Activated CD4-positive, alpha-beta T cell treated with anti-CD3 and anti-CD28 coated beads, Interleukin-2, amount 10 ng/mL, durations not matched to agents 24 days and 14 days (primary cell): ENCODE measurements at regions not wholly inside any gene's neighbourhood (a gene's known extent, or its start where the extent isn't known, plus 50 kb on each side); places are given as distances from the start of the nearest gene placed in this dataset.

Source experiments
- DNase-seq: peaks from one replicate; pipeline ENCODE4 v3.0.0; 2022
- H3K27ac Mint-ChIP-seq: one replicate; pipeline ENCODE4 v1.8.0; 2022; ENCODE audit warnings: mild to moderate bottlenecking, mixed read lengths
- H3K27me3 Mint-ChIP-seq: one replicate; pipeline ENCODE4 v1.8.0; 2022; ENCODE audit warnings: mixed read lengths
- H3K36me3 Mint-ChIP-seq: one replicate; pipeline ENCODE4 v1.8.0; 2022; ENCODE audit warnings: low read depth, mild to moderate bottlenecking, mixed read lengths
- H3K4me1 Mint-ChIP-seq: one replicate; pipeline ENCODE4 v1.8.0; 2021; ENCODE audit warnings: mixed read lengths
- H3K4me3 Mint-ChIP-seq: one replicate; pipeline ENCODE4 v1.8.0; 2022; ENCODE audit warnings: mild to moderate bottlenecking, moderate library complexity, mixed read lengths
- H3K9me3 Mint-ChIP-seq: one replicate; pipeline ENCODE4 v1.8.0; 2021; ENCODE audit warnings: mixed read lengths
- intact Hi-C: fragments of 100-400 bp; cut with micrococcal nuclease; formaldehyde crosslinking; loops from one replicate; pipeline ENCODE4 v1.15.1; 2023

GRCh38 chr5:97929383-97929782 lies 746.3 kb upstream of the RIOK2 start:
- Mint-ChIP-seq H3K27ac (no peak overlapping the region), H3K9me3 (no peaks in the 10 kb centered on the region), H3K36me3 (no peaks in the 10 kb centered on the region), H3K4me3 (no peak overlapping the region), H3K4me1 (no peaks in the 10 kb centered on the region), H3K27me3 (no peaks in the 10 kb centered on the region)
- intact Hi-C loops = no loop called here
- no peak for DNase-seq

- DNase-seq = no peak
- Mint-ChIP-seq H3K36me3 (no peaks in the 10 kb centered on the region), H3K9me3 (no peaks in the 10 kb centered on the region), H3K4me3 (no peak overlapping the region), H3K27ac (no peak overlapping the region), H3K4me1 (no peaks in the 10 kb centered on the region), H3K27me3 (no peaks in the 10 kb centered on the region)
- intact Hi-C loops = no loop called here
Measured at GRCh38 chr5:97931829-97932228, 748.8 kb upstream of the RIOK2 start.

GRCh38 chr5:97936231-97936630 lies 753.2 kb upstream of the RIOK2 start:
- no peak overlapping the region for H3K4me3 Mint-ChIP-seq
- H3K36me3 Mint-ChIP-seq = no peaks in the 10 kb centered on the region
- H3K27ac Mint-ChIP-seq = no peak overlapping the region
- H3K9me3 Mint-ChIP-seq = no peaks in the 10 kb centered on the region
- intact Hi-C loops = no loop called here
- no peaks in the 10 kb centered on the region for H3K27me3 Mint-ChIP-seq
- H3K4me1 Mint-ChIP-seq = no peaks in the 10 kb centered on the region
- no peak for DNase-seq

GRCh38 chr5:97937846-97938245 lies 754.8 kb upstream of the RIOK2 start:
- DNase-seq = no peak
- no peak overlapping the region for H3K4me3 Mint-ChIP-seq
- H3K27me3 Mint-ChIP-seq = no peaks in the 10 kb centered on the region
- H3K9me3 Mint-ChIP-seq = no peaks in the 10 kb centered on the region
- no peak overlapping the region for H3K27ac Mint-ChIP-seq
- no peaks in the 10 kb centered on the region for H3K4me1 Mint-ChIP-seq
- intact Hi-C loops = no loop called here
- H3K36me3 Mint-ChIP-seq = no peaks in the 10 kb centered on the region

GRCh38 chr5:97943036-97943435 lies 760.0 kb upstream of the RIOK2 start:
- H3K4me3 Mint-ChIP-seq = no peak overlapping the region
- no peaks in the 10 kb centered on the region for H3K4me1 Mint-ChIP-seq
- intact Hi-C loops = no loop called here
- H3K27ac Mint-ChIP-seq = no peak overlapping the region
- H3K9me3 Mint-ChIP-seq = no peaks in the 10 kb centered on the region
- H3K36me3 Mint-ChIP-seq = no peaks in the 10 kb centered on the region
- no peak for DNase-seq
- no peaks in the 10 kb centered on the region for H3K27me3 Mint-ChIP-seq

GRCh38 chr5:97951139-97951538 lies 768.1 kb upstream of the RIOK2 start:
- intact Hi-C loops = no loop called here
- Mint-ChIP-seq H3K36me3 (no peaks in the 10 kb centered on the region), H3K4me1 (no peaks in the 10 kb centered on the region), H3K4me3 (no peak overlapping the region), H3K9me3 (no peaks in the 10 kb centered on the region), H3K27ac (no peak overlapping the region), H3K27me3 (no peaks in the 10 kb centered on the region)
- DNase-seq = no peak

- no peaks in the 10 kb centered on the region for H3K4me1 Mint-ChIP-seq
- no peaks in the 10 kb centered on the region for H3K36me3 Mint-ChIP-seq
- no peak overlapping the region for H3K27ac Mint-ChIP-seq
- H3K9me3 Mint-ChIP-seq = no peaks in the 10 kb centered on the region
- DNase-seq = no peak
- H3K27me3 Mint-ChIP-seq = no peaks in the 10 kb centered on the region
- intact Hi-C loops = no loop called here
- no peak overlapping the region for H3K4me3 Mint-ChIP-seq
Measured at GRCh38 chr5:97955450-97955849, 772.4 kb upstream of the RIOK2 start.

GRCh38 chr5:97967292-97967691 lies 784.2 kb upstream of the RIOK2 start:
- Mint-ChIP-seq H3K9me3 (no peaks in the 10 kb centered on the region), H3K27ac (no peak overlapping the region)

GRCh38 chr5:97968346-97968745 lies 785.3 kb upstream of the RIOK2 start:
- Mint-ChIP-seq H3K4me3 (no peak overlapping the region), H3K9me3 (no peaks in the 10 kb centered on the region), H3K36me3 (no peaks in the 10 kb centered on the region), H3K27ac (no peak overlapping the region), H3K4me1 (no peaks in the 10 kb centered on the region), H3K27me3 (no peaks in the 10 kb centered on the region)
- intact Hi-C loops = no loop called here
- no peak for DNase-seq

More at GRCh38 chr5:97967292-97967691, 784.2 kb upstream of the RIOK2 start:
- Mint-ChIP-seq H3K27me3 (no peaks in the 10 kb centered on the region), H3K36me3 (no peaks in the 10 kb centered on the region), H3K4me3 (no peak overlapping the region), H3K4me1 (no peaks in the 10 kb centered on the region)
- intact Hi-C loops = no loop called here
- DNase-seq = no peak

- Mint-ChIP-seq H3K9me3 (no peaks in the 10 kb centered on the region), H3K27ac (no peak overlapping the region), H3K4me1 (no peaks in the 10 kb centered on the region), H3K4me3 (no peak overlapping the region), H3K36me3 (no peaks in the 10 kb centered on the region), H3K27me3 (no peaks in the 10 kb centered on the region)
- no peak for DNase-seq
- intact Hi-C loops = no loop called here
Measured at GRCh38 chr5:97979740-97980139, 793.7 kb upstream of the RGMB start.

- Mint-ChIP-seq H3K36me3 (no peaks in the 10 kb centered on the region), H3K4me1 (no peaks in the 10 kb centered on the region), H3K4me3 (no peak overlapping the region), H3K27ac (no peak overlapping the region), H3K9me3 (no peaks in the 10 kb centered on the region), H3K27me3 (no peaks in the 10 kb centered on the region)
- no peak for DNase-seq
- intact Hi-C loops = no loop called here
Measured at GRCh38 chr5:97980291-97980690, 793.2 kb upstream of the RGMB start.

GRCh38 chr5:97986069-97986468 lies 787.4 kb upstream of the RGMB start:
- Mint-ChIP-seq H3K4me3 (no peak overlapping the region), H3K27me3 (no peaks in the 10 kb centered on the region), H3K4me1 (no peaks in the 10 kb centered on the region), H3K9me3 (no peaks in the 10 kb centered on the region), H3K27ac (no peak overlapping the region), H3K36me3 (no peaks in the 10 kb centered on the region)
- DNase-seq = no peak
- intact Hi-C loops = no loop called here

GRCh38 chr5:97991236-97991635 lies 782.2 kb upstream of the RGMB start:
- Mint-ChIP-seq H3K27me3 (no peaks in the 10 kb centered on the region), H3K9me3 (peaks cover 4% of the 10 kb centered on the region), H3K4me1 (no peaks in the 10 kb centered on the region), H3K36me3 (no peaks in the 10 kb centered on the region), H3K27ac (no peak overlapping the region), H3K4me3 (no peak overlapping the region)
- intact Hi-C loops = no loop called here
- no peak for DNase-seq

GRCh38 chr5:97998941-97999340 lies 774.5 kb upstream of the RGMB start:
- Mint-ChIP-seq H3K4me1 (no peaks in the 10 kb centered on the region), H3K27ac (no peak overlapping the region), H3K4me3 (no peak overlapping the region), H3K27me3 (no peaks in the 10 kb centered on the region), H3K36me3 (no peaks in the 10 kb centered on the region), H3K9me3 (no peaks in the 10 kb centered on the region)
- intact Hi-C loops = no loop called here
- DNase-seq = no peak

- intact Hi-C loops = no loop called here
- Mint-ChIP-seq H3K4me1 (no peaks in the 10 kb centered on the region), H3K9me3 (no peaks in the 10 kb centered on the region)
Measured at GRCh38 chr5:98004463-98004862, 769.0 kb upstream of the RGMB start.

More at GRCh38 chr5:98004463-98004862, 769.0 kb upstream of the RGMB start:
- Mint-ChIP-seq H3K27me3 (no peaks in the 10 kb centered on the region), H3K4me3 (no peak overlapping the region), H3K27ac (no peak overlapping the region), H3K36me3 (no peaks in the 10 kb centered on the region)
- DNase-seq = no peak
